Fibroblast of villous mesenchyme (primary cell): ENCODE measurements at regions not wholly inside any gene's neighbourhood (a gene's known extent, or its start where the extent isn't known, plus 50 kb on each side); places are given as distances from the start of the nearest gene placed in this dataset.

Experiments
- DNase-seq: peaks from one replicate; pipeline ENCODE4 v3.0.0-alpha.2; 2010; ENCODE audit warnings: low read depth
- H3K4me3 ChIP-seq: 2 replicates; pipeline ENCODE4 v1.5.1; 2011; ENCODE audit warnings: low read depth, mild to moderate bottlenecking, low read length
- TF ChIP-seq, protein P1 (sequence below): IDR thresholded peaks from 2 replicates; pipeline ENCODE4 v1.5.1; 2012; ENCODE audit warnings: low read depth, mild to moderate bottlenecking, low read length; ENCODE audit not compliant: insufficient read depth

DNA sequence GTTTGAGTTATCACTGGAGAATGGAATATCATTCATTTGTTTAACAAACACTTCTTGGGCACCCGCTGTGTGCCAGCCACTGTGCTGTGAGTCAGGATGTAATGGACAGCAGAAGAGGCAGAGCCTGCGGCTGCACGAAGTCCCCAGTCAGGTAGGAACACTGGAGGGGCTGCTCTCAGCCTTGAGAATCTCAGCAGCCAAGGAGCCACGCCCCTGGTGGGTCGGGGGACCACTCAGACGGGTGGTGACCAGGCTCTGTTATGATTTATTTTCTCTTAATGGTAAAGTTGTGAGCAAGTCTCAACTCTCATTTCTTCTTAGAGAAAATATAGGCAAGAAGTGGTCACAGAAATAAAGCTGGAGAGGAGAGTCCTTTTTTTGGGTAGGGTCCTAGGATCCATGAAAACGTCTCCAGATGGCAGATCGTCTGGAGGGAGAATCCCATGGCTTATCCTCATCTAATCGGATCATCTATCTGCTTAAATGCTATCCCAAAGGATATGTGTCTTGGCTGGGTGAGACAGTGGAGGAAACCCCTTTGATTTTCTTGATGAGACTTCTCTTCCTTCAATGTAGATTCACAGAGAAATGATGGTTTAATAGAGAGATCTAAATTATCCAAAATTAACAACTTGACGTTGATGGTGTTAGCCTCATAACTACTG lies 129.1 kb upstream of the LGALSL start:
- DNase-seq: no peak
- H3K4me3 ChIP-seq: no peak overlapping the region
- TF ChIP-seq, protein P1, sequence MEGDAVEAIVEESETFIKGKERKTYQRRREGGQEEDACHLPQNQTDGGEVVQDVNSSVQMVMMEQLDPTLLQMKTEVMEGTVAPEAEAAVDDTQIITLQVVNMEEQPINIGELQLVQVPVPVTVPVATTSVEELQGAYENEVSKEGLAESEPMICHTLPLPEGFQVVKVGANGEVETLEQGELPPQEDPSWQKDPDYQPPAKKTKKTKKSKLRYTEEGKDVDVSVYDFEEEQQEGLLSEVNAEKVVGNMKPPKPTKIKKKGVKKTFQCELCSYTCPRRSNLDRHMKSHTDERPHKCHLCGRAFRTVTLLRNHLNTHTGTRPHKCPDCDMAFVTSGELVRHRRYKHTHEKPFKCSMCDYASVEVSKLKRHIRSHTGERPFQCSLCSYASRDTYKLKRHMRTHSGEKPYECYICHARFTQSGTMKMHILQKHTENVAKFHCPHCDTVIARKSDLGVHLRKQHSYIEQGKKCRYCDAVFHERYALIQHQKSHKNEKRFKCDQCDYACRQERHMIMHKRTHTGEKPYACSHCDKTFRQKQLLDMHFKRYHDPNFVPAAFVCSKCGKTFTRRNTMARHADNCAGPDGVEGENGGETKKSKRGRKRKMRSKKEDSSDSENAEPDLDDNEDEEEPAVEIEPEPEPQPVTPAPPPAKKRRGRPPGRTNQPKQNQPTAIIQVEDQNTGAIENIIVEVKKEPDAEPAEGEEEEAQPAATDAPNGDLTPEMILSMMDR: no peak

- no peak overlapping the region for H3K4me3 ChIP-seq
- TF ChIP-seq, protein P1: no peak
- no peak for DNase-seq
These were observed 128.5 kb upstream of the LGALSL start for GRCh38 chr2:64325477-64325851.

GRCh38 chr2:64325852-64326577 lies 127.9 kb upstream of the LGALSL start:
- TF ChIP-seq, protein P1: no peak
- H3K4me3 ChIP-seq: no peak overlapping the region
- DNase-seq: no peak

DNA sequence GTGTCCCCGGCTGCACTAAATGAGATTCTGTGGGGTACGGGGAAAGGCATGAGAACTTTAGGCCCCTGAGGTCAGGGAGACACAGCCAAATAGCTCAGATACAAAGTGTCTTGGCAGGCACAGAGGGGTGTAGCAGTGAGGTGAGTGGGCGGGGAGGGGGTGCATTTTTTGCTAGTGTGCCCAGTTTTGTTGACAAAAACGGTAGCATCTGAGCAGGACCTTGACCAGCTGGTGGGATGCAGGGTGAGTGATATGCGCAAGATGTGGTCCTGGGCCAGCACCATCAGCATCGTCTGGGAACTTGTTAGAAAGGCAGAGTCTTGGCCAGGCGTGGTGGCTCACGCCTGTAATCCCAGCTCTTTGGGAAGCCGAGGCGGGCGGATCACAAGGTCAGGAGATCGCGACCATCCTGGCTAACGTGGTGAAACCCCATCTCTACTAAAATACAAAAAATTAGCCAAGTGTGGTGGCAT lies 127.3 kb upstream of the LGALSL start:
- no peak for DNase-seq
- TF ChIP-seq, protein P1: no peak
- no peak overlapping the region for H3K4me3 ChIP-seq

DNA sequence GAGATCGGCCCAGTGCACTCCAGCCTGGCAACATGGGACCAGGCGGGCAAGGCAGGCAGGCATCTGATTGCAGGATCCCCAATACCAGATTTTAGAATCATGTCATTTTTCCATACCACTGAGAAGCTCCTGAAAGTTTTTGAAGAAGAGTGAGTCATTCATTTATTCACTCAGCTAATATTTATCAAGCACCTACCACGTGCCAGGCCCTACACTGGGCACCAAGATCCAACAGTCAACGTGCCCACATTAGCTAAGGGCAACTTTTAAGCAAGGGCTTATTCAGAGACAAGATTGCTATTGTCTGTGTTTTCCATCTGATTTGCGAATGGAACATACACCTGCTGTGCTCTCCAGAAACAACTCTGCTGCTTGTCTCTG lies 126.8 kb upstream of the LGALSL start:
- H3K4me3 ChIP-seq: no peak overlapping the region
- DNase-seq: no peak
- TF ChIP-seq, protein P1: no peak

GRCh38 chr2:64327510-64328414 lies 126.2 kb upstream of the LGALSL start:
- H3K4me3 ChIP-seq: no peak overlapping the region
- TF ChIP-seq, protein P1: peak; percentile 44
- DNase-seq: peak; percentile 27
